WTC11 (cell line): ENCODE measurements at regions not wholly inside any gene's neighbourhood (a gene's known extent, or its start where the extent isn't known, plus 50 kb on each side); places are given as distances from the start of the nearest gene placed in this dataset.

ENCODE experiments used
- ATAC-seq: fragments of 200-7000 bp; cut with Tn5 transposase; 2 replicates; pipeline ENCODE4 v1.10.0; 2021; ENCODE audit warnings: mild to moderate bottlenecking, moderate library complexity
- CTCF ChIA-PET: fragments of 300-600 bp; sonication (Branson Sonifier 250); formaldehyde crosslinking; loops from one replicate; lab custom pipeline; 2021; ENCODE audit warnings: antibody characterized with exemption; lab: Charles Lee
- POLR2A ChIA-PET: fragments of 350-600 bp; sonication (Branson Sonifier 250); formaldehyde crosslinking; loops from one replicate; lab custom pipeline; 2021; ENCODE audit warnings: antibody characterized with exemption; lab: Charles Lee
- DNase-seq: peaks from one replicate; pipeline ENCODE4 v3.0.0; 2021; ENCODE audit warnings: low spot score
- H3K27ac Mint-ChIP-seq: 2 replicates; pipeline ENCODE4 v1.8.0; 2021; ENCODE audit warnings: mixed read lengths
- H3K27me3 Mint-ChIP-seq: 2 replicates; pipeline ENCODE4 v1.8.0; 2021; ENCODE audit warnings: low read depth, mild to moderate bottlenecking, moderate library complexity, mixed read lengths
- H3K36me3 Mint-ChIP-seq: 2 replicates; pipeline ENCODE4 v1.8.0; 2021; ENCODE audit warnings: mixed read lengths
- H3K4me1 Mint-ChIP-seq: 2 replicates; pipeline ENCODE4 v1.8.0; 2022; ENCODE audit warnings: mixed read lengths
- H3K4me3 Mint-ChIP-seq: 2 replicates; pipeline ENCODE4 v1.8.0; 2021; ENCODE audit warnings: mild to moderate bottlenecking, moderate library complexity, mixed read lengths
- H3K9me3 Mint-ChIP-seq: 2 replicates; pipeline ENCODE4 v1.8.0; 2021; ENCODE audit warnings: mixed read lengths
- ESRRA ChIP-seq: sonication (generic); formaldehyde crosslinking; IDR thresholded peaks from 2 replicates; pipeline ENCODE4 v1.8.1; 2022; ENCODE audit warnings: mild to moderate bottlenecking, missing genetic modification reagents, borderline replicate concordance
- NR1H2 ChIP-seq: sonication (generic); formaldehyde crosslinking; IDR thresholded peaks from 2 replicates; pipeline ENCODE4 v1.9.0; 2021; ENCODE audit warnings: mild to moderate bottlenecking, moderate library complexity, missing genetic modification reagents
- ZNF416 ChIP-seq: fragments of 250-450 bp; sonication (Bioruptor Pico); IDR thresholded peaks from 2 replicates; pipeline ENCODE4 v1.9.0; 2021; ENCODE audit warnings: mild to moderate bottlenecking, inconsistent platforms
- TF ChIP-seq, protein P1 (sequence below): fragments of 250-450 bp; sonication (Bioruptor Pico); conservative IDR thresholded peaks from 2 replicates; pipeline ENCODE4 v1.9.0; 2021; ENCODE audit warnings: mild to moderate bottlenecking
- TF ChIP-seq, protein P2 (sequence below): fragments of 250-450 bp; sonication (Bioruptor Pico); IDR thresholded peaks from 2 replicates; pipeline ENCODE4 v1.8.0; 2021; ENCODE audit warnings: mild to moderate bottlenecking
- TF ChIP-seq, protein P3 (sequence below): sonication (generic); formaldehyde crosslinking; IDR thresholded peaks from 2 replicates; pipeline ENCODE4 v1.8.0; 2022; ENCODE audit warnings: mild to moderate bottlenecking, missing genetic modification reagents
- TF ChIP-seq, protein P4 (sequence below): fragments of 250-450 bp; sonication (Bioruptor Pico); IDR thresholded peaks from 2 replicates; pipeline ENCODE4 v1.9.0; 2021; ENCODE audit warnings: mild to moderate bottlenecking, borderline replicate concordance
- TF ChIP-seq, protein P5 (sequence below): sonication (generic); formaldehyde crosslinking; conservative IDR thresholded peaks from 2 replicates; pipeline ENCODE4 v1.8.1; 2023; ENCODE audit warnings: mild to moderate bottlenecking, low read depth, missing genetic modification reagents, moderate library complexity
- TF ChIP-seq, protein P6 (sequence below): sonication (generic); formaldehyde crosslinking; conservative IDR thresholded peaks from 2 replicates; pipeline ENCODE4 v1.8.1; 2022; ENCODE audit warnings: mild to moderate bottlenecking, missing genetic modification reagents

DNA sequence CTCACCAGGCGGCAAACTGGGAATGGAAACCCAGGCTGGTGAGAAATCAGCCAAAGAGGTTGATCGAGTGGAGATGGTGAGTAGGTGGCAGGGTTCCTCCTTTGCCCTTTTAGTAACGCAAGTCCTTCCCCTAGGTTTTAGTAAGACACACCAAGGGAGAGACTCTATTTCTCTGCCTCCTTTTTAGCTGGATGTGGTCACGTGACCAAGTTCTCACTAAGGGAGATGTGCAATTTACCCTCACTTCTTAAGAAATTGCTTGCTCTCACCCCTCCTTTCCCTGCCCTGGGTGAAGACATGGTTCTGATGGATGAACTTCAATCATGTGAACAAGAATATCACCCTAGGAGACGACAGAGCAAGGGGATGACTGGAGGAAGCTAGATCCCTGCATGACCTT, 99.8 kb upstream of the FOXF1 start:
- Mint-ChIP-seq H3K9me3 (peaks cover 36% of the 10 kb centered on the region), H3K4me1 (peaks cover 20% of the 10 kb centered on the region), H3K27ac (no peak overlapping the region)

DNA sequence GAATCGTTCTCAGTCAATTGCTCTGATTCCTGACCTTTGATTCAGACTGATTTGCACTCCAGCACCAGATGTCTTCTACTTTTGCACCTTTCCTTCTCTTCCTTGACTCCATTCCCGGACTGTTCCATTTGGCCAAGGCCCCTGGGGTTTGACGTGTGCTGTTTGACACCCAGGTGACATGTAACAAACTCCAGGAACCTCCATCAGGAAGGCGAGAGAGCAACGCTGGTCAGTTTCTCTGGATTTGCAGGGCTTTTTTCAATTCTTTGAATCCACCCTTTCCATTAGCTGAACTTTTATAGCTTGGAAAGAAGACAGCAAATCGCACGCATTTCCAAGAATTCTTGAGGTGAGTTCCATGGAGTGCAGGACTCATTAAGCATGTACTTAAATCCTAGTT, 98.4 kb upstream of the FOXF1 start:
- H3K9me3 Mint-ChIP-seq, result peaks cover 36% of the 10 kb centered on the region
- ATAC-seq (no peak), DNase-seq (no peak)
- peaks cover 7% of the 10 kb centered on the region for H3K27me3 Mint-ChIP-seq
- CTCF ChIA-PET, result no interaction called here
- peaks cover 17% of the 10 kb centered on the region for H3K4me1 Mint-ChIP-seq
- TF ChIP-seq, protein P1, sequence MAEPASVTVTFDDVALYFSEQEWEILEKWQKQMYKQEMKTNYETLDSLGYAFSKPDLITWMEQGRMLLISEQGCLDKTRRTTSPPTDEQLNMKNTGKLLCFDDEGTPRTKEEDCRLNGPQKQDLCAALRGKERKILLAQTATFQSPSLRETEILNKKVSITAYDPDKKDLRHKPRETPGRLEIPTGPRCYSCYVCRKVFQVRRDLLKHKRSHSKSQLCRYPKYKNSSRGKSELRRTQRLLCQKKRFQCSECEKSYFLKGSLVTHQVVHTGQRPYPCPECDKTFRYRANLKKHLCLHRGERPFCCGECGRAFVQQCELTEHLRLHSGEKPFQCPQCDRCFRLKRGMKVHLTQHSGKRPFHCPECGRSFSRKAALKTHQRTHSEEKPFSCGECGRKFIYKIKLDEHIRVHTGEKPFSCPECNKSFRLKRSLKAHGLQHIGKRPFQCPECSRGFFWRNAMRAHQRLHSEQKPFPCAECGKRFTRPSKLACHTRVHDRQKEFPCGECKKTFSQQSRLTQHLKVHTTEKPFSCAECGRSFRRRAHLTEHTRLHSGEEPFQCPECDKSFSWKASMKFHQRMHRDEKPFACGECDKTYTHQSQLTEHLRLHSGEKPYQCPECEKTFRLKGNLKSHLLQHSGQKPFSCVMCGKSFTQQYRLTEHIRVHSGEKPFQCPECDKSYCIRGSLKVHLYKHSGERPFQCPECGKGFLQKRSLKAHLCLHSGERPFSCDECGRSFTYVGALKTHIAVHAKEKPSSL, result no peak
- no peak for TF ChIP-seq NR1H2
- no peak for TF ChIP-seq ESRRA (CRISPR knock-in tag)
- TF ChIP-seq, protein P2, sequence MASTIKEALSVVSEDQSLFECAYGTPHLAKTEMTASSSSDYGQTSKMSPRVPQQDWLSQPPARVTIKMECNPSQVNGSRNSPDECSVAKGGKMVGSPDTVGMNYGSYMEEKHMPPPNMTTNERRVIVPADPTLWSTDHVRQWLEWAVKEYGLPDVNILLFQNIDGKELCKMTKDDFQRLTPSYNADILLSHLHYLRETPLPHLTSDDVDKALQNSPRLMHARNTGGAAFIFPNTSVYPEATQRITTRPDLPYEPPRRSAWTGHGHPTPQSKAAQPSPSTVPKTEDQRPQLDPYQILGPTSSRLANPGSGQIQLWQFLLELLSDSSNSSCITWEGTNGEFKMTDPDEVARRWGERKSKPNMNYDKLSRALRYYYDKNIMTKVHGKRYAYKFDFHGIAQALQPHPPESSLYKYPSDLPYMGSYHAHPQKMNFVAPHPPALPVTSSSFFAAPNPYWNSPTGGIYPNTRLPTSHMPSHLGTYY (CRISPR knock-in tag), result no peak
- no peak for TF ChIP-seq ZNF416 (CRISPR knock-in tag)
- TF ChIP-seq, protein P3, sequence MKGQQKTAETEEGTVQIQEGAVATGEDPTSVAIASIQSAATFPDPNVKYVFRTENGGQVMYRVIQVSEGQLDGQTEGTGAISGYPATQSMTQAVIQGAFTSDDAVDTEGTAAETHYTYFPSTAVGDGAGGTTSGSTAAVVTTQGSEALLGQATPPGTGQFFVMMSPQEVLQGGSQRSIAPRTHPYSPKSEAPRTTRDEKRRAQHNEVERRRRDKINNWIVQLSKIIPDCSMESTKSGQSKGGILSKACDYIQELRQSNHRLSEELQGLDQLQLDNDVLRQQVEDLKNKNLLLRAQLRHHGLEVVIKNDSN (CRISPR knock-in tag), result no peak
- TF ChIP-seq, protein P4, sequence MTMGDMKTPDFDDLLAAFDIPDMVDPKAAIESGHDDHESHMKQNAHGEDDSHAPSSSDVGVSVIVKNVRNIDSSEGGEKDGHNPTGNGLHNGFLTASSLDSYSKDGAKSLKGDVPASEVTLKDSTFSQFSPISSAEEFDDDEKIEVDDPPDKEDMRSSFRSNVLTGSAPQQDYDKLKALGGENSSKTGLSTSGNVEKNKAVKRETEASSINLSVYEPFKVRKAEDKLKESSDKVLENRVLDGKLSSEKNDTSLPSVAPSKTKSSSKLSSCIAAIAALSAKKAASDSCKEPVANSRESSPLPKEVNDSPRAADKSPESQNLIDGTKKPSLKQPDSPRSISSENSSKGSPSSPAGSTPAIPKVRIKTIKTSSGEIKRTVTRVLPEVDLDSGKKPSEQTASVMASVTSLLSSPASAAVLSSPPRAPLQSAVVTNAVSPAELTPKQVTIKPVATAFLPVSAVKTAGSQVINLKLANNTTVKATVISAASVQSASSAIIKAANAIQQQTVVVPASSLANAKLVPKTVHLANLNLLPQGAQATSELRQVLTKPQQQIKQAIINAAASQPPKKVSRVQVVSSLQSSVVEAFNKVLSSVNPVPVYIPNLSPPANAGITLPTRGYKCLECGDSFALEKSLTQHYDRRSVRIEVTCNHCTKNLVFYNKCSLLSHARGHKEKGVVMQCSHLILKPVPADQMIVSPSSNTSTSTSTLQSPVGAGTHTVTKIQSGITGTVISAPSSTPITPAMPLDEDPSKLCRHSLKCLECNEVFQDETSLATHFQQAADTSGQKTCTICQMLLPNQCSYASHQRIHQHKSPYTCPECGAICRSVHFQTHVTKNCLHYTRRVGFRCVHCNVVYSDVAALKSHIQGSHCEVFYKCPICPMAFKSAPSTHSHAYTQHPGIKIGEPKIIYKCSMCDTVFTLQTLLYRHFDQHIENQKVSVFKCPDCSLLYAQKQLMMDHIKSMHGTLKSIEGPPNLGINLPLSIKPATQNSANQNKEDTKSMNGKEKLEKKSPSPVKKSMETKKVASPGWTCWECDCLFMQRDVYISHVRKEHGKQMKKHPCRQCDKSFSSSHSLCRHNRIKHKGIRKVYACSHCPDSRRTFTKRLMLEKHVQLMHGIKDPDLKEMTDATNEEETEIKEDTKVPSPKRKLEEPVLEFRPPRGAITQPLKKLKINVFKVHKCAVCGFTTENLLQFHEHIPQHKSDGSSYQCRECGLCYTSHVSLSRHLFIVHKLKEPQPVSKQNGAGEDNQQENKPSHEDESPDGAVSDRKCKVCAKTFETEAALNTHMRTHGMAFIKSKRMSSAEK, result no peak
- POLR2A ChIA-PET, result no interaction called here
- no peak overlapping the region for H3K4me3 Mint-ChIP-seq
- H3K27ac Mint-ChIP-seq, result no peak overlapping the region
- peaks cover 19% of the 10 kb centered on the region for H3K36me3 Mint-ChIP-seq

More for the DNA sequence above, 99.8 kb upstream of the FOXF1 start:
- DNase-seq (no peak), ATAC-seq (no peak)
- ChIA-PET POLR2A (no interaction called here), CTCF (no interaction called here)
- Mint-ChIP-seq H3K4me3 (no peak overlapping the region), H3K27me3 (peaks cover 7% of the 10 kb centered on the region), H3K36me3 (peaks cover 19% of the 10 kb centered on the region)
- TF ChIP-seq, protein P5, sequence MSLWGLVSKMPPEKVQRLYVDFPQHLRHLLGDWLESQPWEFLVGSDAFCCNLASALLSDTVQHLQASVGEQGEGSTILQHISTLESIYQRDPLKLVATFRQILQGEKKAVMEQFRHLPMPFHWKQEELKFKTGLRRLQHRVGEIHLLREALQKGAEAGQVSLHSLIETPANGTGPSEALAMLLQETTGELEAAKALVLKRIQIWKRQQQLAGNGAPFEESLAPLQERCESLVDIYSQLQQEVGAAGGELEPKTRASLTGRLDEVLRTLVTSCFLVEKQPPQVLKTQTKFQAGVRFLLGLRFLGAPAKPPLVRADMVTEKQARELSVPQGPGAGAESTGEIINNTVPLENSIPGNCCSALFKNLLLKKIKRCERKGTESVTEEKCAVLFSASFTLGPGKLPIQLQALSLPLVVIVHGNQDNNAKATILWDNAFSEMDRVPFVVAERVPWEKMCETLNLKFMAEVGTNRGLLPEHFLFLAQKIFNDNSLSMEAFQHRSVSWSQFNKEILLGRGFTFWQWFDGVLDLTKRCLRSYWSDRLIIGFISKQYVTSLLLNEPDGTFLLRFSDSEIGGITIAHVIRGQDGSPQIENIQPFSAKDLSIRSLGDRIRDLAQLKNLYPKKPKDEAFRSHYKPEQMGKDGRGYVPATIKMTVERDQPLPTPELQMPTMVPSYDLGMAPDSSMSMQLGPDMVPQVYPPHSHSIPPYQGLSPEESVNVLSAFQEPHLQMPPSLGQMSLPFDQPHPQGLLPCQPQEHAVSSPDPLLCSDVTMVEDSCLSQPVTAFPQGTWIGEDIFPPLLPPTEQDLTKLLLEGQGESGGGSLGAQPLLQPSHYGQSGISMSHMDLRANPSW (CRISPR knock-in tag), result no peak
- TF ChIP-seq, protein P6, sequence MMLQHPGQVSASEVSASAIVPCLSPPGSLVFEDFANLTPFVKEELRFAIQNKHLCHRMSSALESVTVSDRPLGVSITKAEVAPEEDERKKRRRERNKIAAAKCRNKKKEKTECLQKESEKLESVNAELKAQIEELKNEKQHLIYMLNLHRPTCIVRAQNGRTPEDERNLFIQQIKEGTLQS (CRISPR knock-in tag), result no peak
